ENCODE measurements at regions not wholly inside any gene's neighbourhood (a gene's known extent, or its start where the extent isn't known, plus 50 kb on each side); places are given as distances from the start of the nearest gene placed in this dataset.

DNA sequence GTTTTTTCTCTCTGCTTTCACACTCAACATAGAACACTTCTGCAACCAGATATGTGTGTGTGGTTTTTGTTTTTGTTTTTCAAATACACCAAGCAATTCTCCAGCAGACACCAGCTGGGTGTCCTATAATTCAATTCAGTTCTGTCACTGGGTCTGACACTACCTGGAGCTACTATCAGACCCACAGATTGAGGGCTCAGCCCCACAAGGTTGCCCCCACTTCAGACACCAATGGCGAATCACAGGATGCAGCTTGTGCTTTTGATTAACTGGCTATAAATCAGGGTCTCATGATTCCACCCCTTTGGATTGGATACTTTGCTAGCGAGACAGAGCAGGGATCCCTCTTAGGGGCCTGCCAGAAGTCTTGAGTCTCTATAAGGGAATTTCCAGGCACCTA lies 462.2 kb upstream of the NRP1 start:
- DNase-seq (ENCODE audit: low read depth): no peak
- no peaks in the 10 kb centered on the region for H3K36me3 ChIP-seq (ENCODE audit: control insufficient read depth, insufficient read depth, low read length)
- TF ChIP-seq, protein P1, sequence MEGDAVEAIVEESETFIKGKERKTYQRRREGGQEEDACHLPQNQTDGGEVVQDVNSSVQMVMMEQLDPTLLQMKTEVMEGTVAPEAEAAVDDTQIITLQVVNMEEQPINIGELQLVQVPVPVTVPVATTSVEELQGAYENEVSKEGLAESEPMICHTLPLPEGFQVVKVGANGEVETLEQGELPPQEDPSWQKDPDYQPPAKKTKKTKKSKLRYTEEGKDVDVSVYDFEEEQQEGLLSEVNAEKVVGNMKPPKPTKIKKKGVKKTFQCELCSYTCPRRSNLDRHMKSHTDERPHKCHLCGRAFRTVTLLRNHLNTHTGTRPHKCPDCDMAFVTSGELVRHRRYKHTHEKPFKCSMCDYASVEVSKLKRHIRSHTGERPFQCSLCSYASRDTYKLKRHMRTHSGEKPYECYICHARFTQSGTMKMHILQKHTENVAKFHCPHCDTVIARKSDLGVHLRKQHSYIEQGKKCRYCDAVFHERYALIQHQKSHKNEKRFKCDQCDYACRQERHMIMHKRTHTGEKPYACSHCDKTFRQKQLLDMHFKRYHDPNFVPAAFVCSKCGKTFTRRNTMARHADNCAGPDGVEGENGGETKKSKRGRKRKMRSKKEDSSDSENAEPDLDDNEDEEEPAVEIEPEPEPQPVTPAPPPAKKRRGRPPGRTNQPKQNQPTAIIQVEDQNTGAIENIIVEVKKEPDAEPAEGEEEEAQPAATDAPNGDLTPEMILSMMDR (IDR thresholded peaks at IDR 0.05; ENCODE audit: insufficient read depth, low read length, severe bottlenecking): no peak

DNA sequence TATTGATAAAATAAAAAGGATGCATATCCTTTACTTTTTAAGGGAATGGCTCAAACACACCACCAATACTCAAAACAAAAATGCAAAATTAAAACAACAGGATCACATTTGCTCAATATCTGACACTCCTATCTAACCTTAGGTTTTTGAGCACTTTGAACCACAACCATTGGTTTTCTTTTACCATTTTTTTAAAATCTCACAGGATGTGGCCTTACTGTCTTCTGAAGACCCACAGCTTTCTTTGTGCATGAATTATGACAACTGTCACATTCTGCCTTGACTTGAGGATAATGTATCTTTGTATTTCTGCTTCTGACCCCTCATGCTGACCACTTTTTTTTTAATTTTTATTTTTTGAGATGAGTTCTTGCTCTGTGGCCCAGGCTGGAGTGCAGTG lies 461.1 kb upstream of the NRP1 start:
- no peak overlapping the region for H3K4me3 ChIP-seq (ENCODE audit: low read depth, low read length)
- no peaks in the 10 kb centered on the region for H3K27me3 ChIP-seq (ENCODE audit: control insufficient read depth, insufficient read depth, low read length)
- FAIRE-seq (no peak), DNase-seq (ENCODE audit: low read depth) (no peak)
- TF ChIP-seq, protein P1 (IDR thresholded peaks at IDR 0.05; ENCODE audit: insufficient read depth, low read length, severe bottlenecking): no peak
- no peaks in the 10 kb centered on the region for H3K36me3 ChIP-seq (ENCODE audit: control insufficient read depth, insufficient read depth, low read length)

More for the DNA sequence above, 462.2 kb upstream of the NRP1 start:
- Histone ChIP-seq H3K27me3 (ENCODE audit: control insufficient read depth, insufficient read depth, low read length) (no peaks in the 10 kb centered on the region), H3K4me3 (ENCODE audit: low read depth, low read length) (no peak overlapping the region)
- no peak for FAIRE-seq

GRCh38 chr10:33794460-33794859 lies 460.0 kb upstream of the NRP1 start:
- TF ChIP-seq, protein P1 (IDR thresholded peaks at IDR 0.05; ENCODE audit: insufficient read depth, low read length, severe bottlenecking): no peak
- no peak for FAIRE-seq
- no peaks in the 10 kb centered on the region for H3K27me3 ChIP-seq (ENCODE audit: control insufficient read depth, insufficient read depth, low read length)

DNA sequence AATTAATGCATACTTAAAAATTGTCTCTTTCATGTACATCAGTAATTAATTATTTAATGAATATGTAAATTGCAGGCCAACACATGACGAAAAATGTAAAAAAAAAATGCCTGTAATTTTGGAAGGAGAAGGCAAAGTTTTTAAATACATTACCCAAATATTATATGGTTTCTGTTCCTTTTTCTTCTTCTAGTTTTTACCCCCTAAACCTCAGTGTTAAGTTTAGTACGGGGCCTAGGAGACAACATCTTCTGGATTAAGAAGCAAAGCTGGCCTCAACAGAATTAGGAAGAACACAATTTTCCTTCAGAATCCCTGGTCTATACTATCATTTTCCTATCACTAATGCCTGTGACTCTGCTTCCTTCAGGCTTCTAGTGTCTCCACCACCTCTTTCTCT lies 459.3 kb upstream of the NRP1 start:
- FAIRE-seq (no peak), DNase-seq (ENCODE audit: low read depth) (no peak)
- TF ChIP-seq, protein P1 (IDR thresholded peaks at IDR 0.05; ENCODE audit: insufficient read depth, low read length, severe bottlenecking): no peak
- Histone ChIP-seq H3K27me3 (ENCODE audit: control insufficient read depth, insufficient read depth, low read length) (no peaks in the 10 kb centered on the region), H3K36me3 (ENCODE audit: control insufficient read depth, insufficient read depth, low read length) (no peaks in the 10 kb centered on the region), H3K4me3 (ENCODE audit: low read depth, low read length) (no peak overlapping the region)

More at GRCh38 chr10:33794460-33794859, 460.0 kb upstream of the NRP1 start:
- H3K36me3 ChIP-seq (ENCODE audit: control insufficient read depth, insufficient read depth, low read length): no peaks in the 10 kb centered on the region
- DNase-seq (ENCODE audit: low read depth): no peak
- H3K4me3 ChIP-seq (ENCODE audit: low read depth, low read length): no peak overlapping the region

- Histone ChIP-seq H3K4me3 (ENCODE audit: low read depth, low read length) (no peak overlapping the region), H3K27me3 (ENCODE audit: control insufficient read depth, insufficient read depth, low read length) (no peaks in the 10 kb centered on the region), H3K36me3 (ENCODE audit: control insufficient read depth, insufficient read depth, low read length) (no peaks in the 10 kb centered on the region)
- DNase-seq (ENCODE audit: low read depth) (no peak), FAIRE-seq (no peak)
- TF ChIP-seq, protein P1 (IDR thresholded peaks at IDR 0.05; ENCODE audit: insufficient read depth, low read length, severe bottlenecking): no peak
Observed at GRCh38 chr10:33791272-33791660, 456.8 kb upstream of the NRP1 start.

- H3K4me3 ChIP-seq (ENCODE audit: low read depth, low read length): no peak overlapping the region
- no peaks in the 10 kb centered on the region for H3K36me3 ChIP-seq (ENCODE audit: control insufficient read depth, insufficient read depth, low read length)
- FAIRE-seq (no peak), DNase-seq (ENCODE audit: low read depth) (no peak)
- TF ChIP-seq, protein P1 (IDR thresholded peaks at IDR 0.05; ENCODE audit: insufficient read depth, low read length, severe bottlenecking): no peak
- H3K27me3 ChIP-seq (ENCODE audit: control insufficient read depth, insufficient read depth, low read length): no peaks in the 10 kb centered on the region
Observed at GRCh38 chr10:33790521-33791271, 456.2 kb upstream of the NRP1 start.
